Tibial nerve (tissue), 4 donors: ENCODE measurements at regions not wholly inside any gene's neighbourhood (a gene's known extent, or its start where the extent isn't known, plus 50 kb on each side); places are given as distances from the start of the nearest gene placed in this dataset.

Experiments
- DNase-seq, 2 donors: peaks; one replicate each; pipeline ENCODE4 v3.0.0-alpha.2; 2019; ENCODE audit warnings: low spot score in 2 of 2
- H3K27ac ChIP-seq, 4 donors: fragments of 200-600 bp; sonication (generic) in 3 of 4; one replicate each; pipeline ENCODE4 v1.5.1; 2017 to 2019; ENCODE audit warnings: mild to moderate bottlenecking in 1 of 4
- H3K27me3 ChIP-seq, 2 donors: fragments of 200-600 bp; sonication (generic) in 1 of 2; one replicate each; pipeline versions ENCODE4 v1.5.1 to v1.6.0; 2017 to 2019
- H3K36me3 ChIP-seq, 3 donors: fragments of 200-600 bp; sonication (generic); one replicate each; pipeline ENCODE4 v1.5.1; 2018 to 2019
- H3K4me1 ChIP-seq, 4 donors: fragments of 200-600 bp; sonication (generic) in 3 of 4; one replicate each; pipeline ENCODE4 v1.5.1; 2017 to 2019
- H3K4me3 ChIP-seq, 4 donors: fragments of 200-600 bp; sonication (generic) in 3 of 4; one replicate each; pipeline ENCODE4 v1.5.1; 2017 to 2019; ENCODE audit warnings: mild to moderate bottlenecking in 1 of 4, moderate library complexity in 1 of 4
- H3K9me3 ChIP-seq, 4 donors: fragments of 200-600 bp; sonication (generic) in 3 of 4; one replicate each; pipeline ENCODE4 v1.5.1; 2017 to 2019
- EP300 ChIP-seq, 2 donors: sonication (generic); formaldehyde crosslinking; IDR thresholded peaks; one replicate each; pipeline ENCODE4 v1.6.1; 2017; ENCODE audit warnings: antibody characterized with exemption in 2 of 2, mild to moderate bottlenecking in 1 of 2
- POLR2A ChIP-seq, 2 donors: fragments of 450-650 bp; IDR thresholded peaks; one replicate each; pipeline ENCODE4 v1.6.1; 2017; ENCODE audit warnings: antibody characterized with exemption in 2 of 2, mild to moderate bottlenecking in 2 of 2, moderate library complexity in 2 of 2
- WGBS, 2 donors: methylation state at CpG; one replicate each; pipeline ENCODE4 v1.1.5; 2018; 5-methylcytosine and 5-hydroxymethylcytosine counted together
- TF ChIP-seq, protein P1 (sequence below), 5 experiments: fragments of 200-600 bp in 3 of 5; fragments of 450-650 bp in 2 of 5; sonication (generic) in 3 of 5; IDR thresholded peaks; one replicate each; pipeline ENCODE4 v1.5.1; 2016 to 2019; ENCODE audit warnings: antibody characterized with exemption in 5 of 5, mild to moderate bottlenecking in 3 of 5, moderate library complexity in 2 of 5

DNA sequence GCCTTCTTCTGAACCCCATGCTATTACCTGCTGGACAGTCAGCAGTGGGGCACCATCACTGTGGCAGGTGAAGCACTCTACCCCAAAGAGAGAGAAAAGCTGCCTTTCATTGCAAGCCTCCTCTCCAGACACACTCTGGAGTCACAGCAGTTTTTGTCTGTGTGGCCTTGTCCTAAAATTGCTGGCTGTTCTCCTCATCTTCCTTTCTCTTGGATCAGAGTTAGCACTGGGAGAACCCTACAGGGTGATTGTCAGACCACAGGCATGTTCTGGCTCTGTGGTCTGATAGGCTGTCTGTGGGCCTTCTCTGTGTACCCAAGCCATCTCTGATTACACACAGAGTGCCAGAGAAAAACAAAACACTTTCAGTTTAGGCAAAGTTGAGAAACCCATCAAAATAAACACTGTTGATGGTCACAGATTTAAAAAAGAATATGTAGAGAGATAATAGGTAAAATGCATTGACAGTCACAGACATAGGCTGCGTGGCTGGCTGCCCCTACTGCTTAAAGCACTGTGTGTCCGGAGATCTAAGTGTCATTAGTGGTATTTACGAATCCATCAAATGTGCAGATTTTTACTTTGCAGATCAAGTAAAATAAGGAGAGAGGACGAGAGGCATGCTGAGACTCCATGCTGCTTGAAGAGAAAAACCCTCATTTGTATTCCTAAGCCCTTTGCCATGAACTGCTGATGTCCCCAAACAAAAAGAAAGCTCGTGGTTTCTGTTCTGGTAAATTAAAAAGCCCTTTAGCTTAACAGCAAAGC is 689.9 kb downstream of the TUSC7 start:
- no peak overlapping the region for H3K4me3 ChIP-seq
- H3K4me1 ChIP-seq, result peaks cover 0 to 35% (median 9%) of the 10 kb centered on the region in 4 donors
- no peak overlapping the region for H3K27ac ChIP-seq
- no peaks in the 10 kb centered on the region for H3K9me3 ChIP-seq
- DNase-seq, result no peak
- TF ChIP-seq, protein P1, sequence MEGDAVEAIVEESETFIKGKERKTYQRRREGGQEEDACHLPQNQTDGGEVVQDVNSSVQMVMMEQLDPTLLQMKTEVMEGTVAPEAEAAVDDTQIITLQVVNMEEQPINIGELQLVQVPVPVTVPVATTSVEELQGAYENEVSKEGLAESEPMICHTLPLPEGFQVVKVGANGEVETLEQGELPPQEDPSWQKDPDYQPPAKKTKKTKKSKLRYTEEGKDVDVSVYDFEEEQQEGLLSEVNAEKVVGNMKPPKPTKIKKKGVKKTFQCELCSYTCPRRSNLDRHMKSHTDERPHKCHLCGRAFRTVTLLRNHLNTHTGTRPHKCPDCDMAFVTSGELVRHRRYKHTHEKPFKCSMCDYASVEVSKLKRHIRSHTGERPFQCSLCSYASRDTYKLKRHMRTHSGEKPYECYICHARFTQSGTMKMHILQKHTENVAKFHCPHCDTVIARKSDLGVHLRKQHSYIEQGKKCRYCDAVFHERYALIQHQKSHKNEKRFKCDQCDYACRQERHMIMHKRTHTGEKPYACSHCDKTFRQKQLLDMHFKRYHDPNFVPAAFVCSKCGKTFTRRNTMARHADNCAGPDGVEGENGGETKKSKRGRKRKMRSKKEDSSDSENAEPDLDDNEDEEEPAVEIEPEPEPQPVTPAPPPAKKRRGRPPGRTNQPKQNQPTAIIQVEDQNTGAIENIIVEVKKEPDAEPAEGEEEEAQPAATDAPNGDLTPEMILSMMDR (IDR thresholded peaks at IDR 0.05), result no peak
- TF ChIP-seq POLR2A (IDR thresholded peaks at IDR 0.05) (no peak), EP300 (IDR thresholded peaks at IDR 0.05) (no peak)
- no peaks in the 10 kb centered on the region for H3K27me3 ChIP-seq
- no peaks in the 10 kb centered on the region for H3K36me3 ChIP-seq
- WGBS, 2 donors, result 48 to 66% methylated on average over 5 of the region's 5 CpGs

DNA sequence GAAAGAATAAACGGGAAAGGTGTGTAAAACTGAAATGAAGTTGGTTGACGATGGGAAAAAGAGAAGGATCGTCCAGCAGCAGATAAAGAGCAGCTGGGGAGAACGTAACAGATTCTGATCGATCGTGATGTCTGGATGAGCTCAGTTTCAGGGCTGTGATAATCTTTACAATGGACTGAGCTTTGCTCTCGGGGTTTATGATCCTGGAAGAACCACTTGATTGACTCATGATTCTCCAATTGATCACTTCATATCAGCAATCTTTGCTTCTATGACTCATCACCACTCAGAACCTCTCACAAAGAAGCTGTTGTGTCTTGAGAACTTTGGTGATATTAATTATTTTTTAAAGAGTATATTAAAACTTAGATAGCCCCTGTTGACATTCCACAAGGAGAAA is 690.7 kb downstream of the TUSC7 start:
- peaks cover 0 to 37% (median 9%) of the 10 kb centered on the region in 4 donors for H3K4me1 ChIP-seq
- WGBS, 2 donors, result 58 to 74% methylated on average over 7 of the region's 7 CpGs
- no peaks in the 10 kb centered on the region for H3K9me3 ChIP-seq
- TF ChIP-seq, protein P1 (IDR thresholded peaks at IDR 0.05), result no peak
- TF ChIP-seq POLR2A (IDR thresholded peaks at IDR 0.05), result no peak
- TF ChIP-seq EP300 (IDR thresholded peaks at IDR 0.05), result no peak
- H3K4me3 ChIP-seq, result no peak overlapping the region
- no peaks in the 10 kb centered on the region for H3K27me3 ChIP-seq
- H3K27ac ChIP-seq, result no peak overlapping the region
- H3K36me3 ChIP-seq, result no peaks in the 10 kb centered on the region
- no peak for DNase-seq

DNA sequence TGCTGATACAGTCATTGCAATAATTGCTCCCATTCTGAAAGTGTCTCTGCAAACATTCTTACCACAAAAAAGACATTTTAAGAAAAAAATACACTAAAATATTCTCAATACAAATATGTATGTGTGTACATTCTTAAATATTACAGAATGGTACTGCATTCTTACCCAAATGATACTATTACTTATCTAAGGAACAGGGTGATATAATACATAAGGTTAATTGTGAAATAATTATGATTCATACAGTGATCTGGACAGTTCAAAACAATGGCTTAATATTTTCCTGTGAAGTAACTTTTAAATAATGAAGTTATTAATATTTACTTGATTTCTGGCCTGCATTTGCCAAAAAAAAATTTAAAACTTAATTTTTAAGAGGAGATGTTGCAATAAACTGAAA is 694.6 kb downstream of the TUSC7 start:
- H3K4me3 ChIP-seq, result no peak overlapping the region
- H3K36me3 ChIP-seq, result no peaks in the 10 kb centered on the region
- no peak overlapping the region for H3K27ac ChIP-seq
- no peak for DNase-seq
- no peaks in the 10 kb centered on the region for H3K27me3 ChIP-seq
- no peaks in the 10 kb centered on the region for H3K9me3 ChIP-seq
- H3K4me1 ChIP-seq, result peaks cover 0 to 27% (median 9%) of the 10 kb centered on the region in 4 donors
- TF ChIP-seq POLR2A (IDR thresholded peaks at IDR 0.05) (no peak), EP300 (IDR thresholded peaks at IDR 0.05) (no peak)
- TF ChIP-seq, protein P1 (IDR thresholded peaks at IDR 0.05), result no peak

DNA sequence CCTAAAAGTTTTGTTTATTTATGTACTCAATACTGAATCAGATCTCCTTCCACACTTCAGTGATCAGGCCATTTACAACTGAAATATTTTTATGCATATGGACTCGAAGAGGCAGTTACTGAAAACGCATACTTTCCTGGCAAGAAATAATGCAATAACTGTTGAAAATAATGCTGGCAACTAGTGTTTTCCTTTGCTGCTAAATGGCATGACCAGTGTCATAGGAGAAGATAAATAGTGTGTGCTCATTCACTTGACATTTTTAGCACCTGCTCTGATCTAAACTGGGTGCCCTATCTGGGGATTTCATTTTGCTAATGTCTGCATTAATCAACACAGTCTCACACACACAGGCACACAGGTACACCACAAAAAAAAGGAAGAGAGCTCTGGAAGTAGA is 695.2 kb downstream of the TUSC7 start:
- no peak for DNase-seq
- H3K36me3 ChIP-seq, result no peaks in the 10 kb centered on the region
- TF ChIP-seq, protein P1 (IDR thresholded peaks at IDR 0.05), result no peak
- H3K9me3 ChIP-seq, result no peaks in the 10 kb centered on the region
- H3K27ac ChIP-seq, result no peak overlapping the region
- peaks cover 0 to 21% (median 6%) of the 10 kb centered on the region in 4 donors for H3K4me1 ChIP-seq
- H3K4me3 ChIP-seq, result no peak overlapping the region
- 45 to 47% methylated on average over 2 of the region's 2 CpGs for WGBS, 2 donors
- no peaks in the 10 kb centered on the region for H3K27me3 ChIP-seq

DNA sequence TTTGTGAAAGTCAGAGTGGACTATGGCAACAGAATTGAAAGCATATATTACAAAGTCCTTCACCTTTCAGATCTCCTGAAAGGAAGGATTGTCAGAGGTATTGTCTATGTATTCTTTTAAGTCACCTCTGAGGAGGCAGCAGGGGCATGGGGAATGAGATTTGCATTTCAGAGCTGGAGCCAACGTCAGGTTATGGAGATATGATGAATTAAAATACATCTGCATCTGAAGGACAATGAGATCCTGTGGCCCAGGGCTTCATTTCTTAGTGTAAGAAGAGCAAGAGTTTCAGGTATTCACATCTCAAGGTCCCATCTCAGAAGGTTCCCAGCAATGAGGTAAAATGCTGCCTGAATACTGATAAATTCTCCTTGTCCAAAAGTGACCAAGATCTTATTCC is 695.8 kb downstream of the TUSC7 start:
- no peak for DNase-seq
- TF ChIP-seq, protein P1 (IDR thresholded peaks at IDR 0.05), result no peak
- Histone ChIP-seq H3K4me1 (peaks cover 0 to 15% (median 3%) of the 10 kb centered on the region in 4 donors), H3K4me3 (no peak overlapping the region), H3K27ac (no peak overlapping the region), H3K36me3 (no peaks in the 10 kb centered on the region), H3K27me3 (no peaks in the 10 kb centered on the region), H3K9me3 (no peaks in the 10 kb centered on the region)
- 56 to 75% methylated on average over 1 of the region's 1 CpG for WGBS, 2 donors
